GM12873 (cell line): ENCODE measurements at regions not wholly inside any gene's neighbourhood (a gene's known extent, or its start where the extent isn't known, plus 50 kb on each side); places are given as distances from the start of the nearest gene placed in this dataset.

ENCODE experiments used
- CTCF ChIP-seq: IDR thresholded peaks from 2 replicates; pipeline ENCODE4 v1.5.1; 2012; ENCODE audit warnings: low read depth, mild to moderate bottlenecking, moderate library complexity, low read length, control low read depth; ENCODE audit not compliant: insufficient read depth; ENCODE audit errors: missing control alignments

- no peak for TF ChIP-seq CTCF
Measured at GRCh38 chr15:35671981-35672380, 126.0 kb upstream of the DPH6 start.

- TF ChIP-seq CTCF = no peak
Measured at GRCh38 chr15:35673093-35673684, 127.2 kb upstream of the DPH6 start.

GRCh38 chr15:35674873-35675781 is 129.2 kb upstream of the DPH6 start:
- no peak for TF ChIP-seq CTCF

- TF ChIP-seq CTCF = no peak
Measured at GRCh38 chr15:35678774-35679173, 132.8 kb upstream of the DPH6 start.

GRCh38 chr15:35679186-35679585 is 133.2 kb upstream of the DPH6 start:
- no peak for TF ChIP-seq CTCF

- TF ChIP-seq CTCF = no peak
Measured at GRCh38 chr15:35680951-35681350, 135.0 kb upstream of the DPH6 start.

- no peak for TF ChIP-seq CTCF
Measured at GRCh38 chr15:35686347-35686746, 140.4 kb upstream of the DPH6 start.
